Body of pancreas (tissue), 4 donors: ENCODE measurements at regions not wholly inside any gene's neighbourhood (a gene's known extent, or its start where the extent isn't known, plus 50 kb on each side); places are given as distances from the start of the nearest gene placed in this dataset.

Experiments used
- CTCF ChIP-seq, 7 experiments: fragments of 450-650 bp in 4 of 7; fragments of 200-600 bp in 3 of 7; sonication (generic) in 3 of 7; IDR thresholded peaks; one replicate each; pipeline ENCODE4 v1.5.1; 2016 to 2019; ENCODE audit warnings: antibody characterized with exemption in 7 of 7
- POLR2A ChIP-seq, 3 donors: fragments of 450-650 bp; IDR thresholded peaks; one replicate each; pipeline ENCODE4 v1.6.1; 2016; ENCODE audit warnings: antibody characterized with exemption in 3 of 3, mild to moderate bottlenecking in 2 of 3

GRCh38 chr4:123822353-123822752 lies 425.8 kb downstream of the SPRY1 start:
- TF ChIP-seq CTCF (IDR thresholded peaks at IDR 0.05) (no peak), POLR2A (IDR thresholded peaks at IDR 0.05) (no peak)
